Left hindlimb (tissue), 1 donor: ENCODE measurements at regions not wholly inside any gene's neighbourhood (a gene's known extent, or its start where the extent isn't known, plus 50 kb on each side); places are given as distances from the start of the nearest gene placed in this dataset.

ENCODE experiments used
- DNase-seq: peaks from one replicate; pipeline ENCODE4 v3.0.0-alpha.2; 2018

GRCh38 chr18:75654851-75655751 is 227.6 kb upstream of the SMIM21 start:
- DNase-seq: peak; percentile 52

GRCh38 chr18:75654386-75654785 is 226.9 kb upstream of the SMIM21 start:
- DNase-seq: no peak

- no peak for DNase-seq
Observed at GRCh38 chr18:75652528-75652927, 225.0 kb upstream of the SMIM21 start.

DNA sequence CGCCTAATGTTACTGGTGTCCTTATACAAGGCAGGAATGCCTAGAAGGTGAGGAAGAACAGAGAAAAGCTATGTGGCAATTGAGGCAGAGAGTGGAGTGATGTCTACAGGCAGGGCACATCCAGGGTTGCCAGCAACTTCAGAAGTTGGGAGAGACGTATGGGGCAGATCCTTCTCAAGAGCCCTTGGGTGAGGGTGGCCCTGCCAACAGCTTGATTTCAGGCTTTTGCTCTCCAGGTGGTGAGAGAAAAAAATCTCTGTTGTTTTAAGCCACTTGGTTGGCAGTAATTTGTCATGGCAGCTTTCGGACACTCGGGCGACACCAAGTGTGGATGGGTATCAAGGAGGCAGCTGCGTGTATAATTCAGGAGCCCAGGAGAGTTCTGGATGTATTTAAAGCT is 217.4 kb upstream of the SMIM21 start:
- no peak for DNase-seq

GRCh38 chr18:75643083-75643482 is 215.6 kb upstream of the SMIM21 start:
- no peak for DNase-seq

GRCh38 chr18:75639472-75639831 is 211.9 kb upstream of the SMIM21 start:
- DNase-seq: no peak

DNA sequence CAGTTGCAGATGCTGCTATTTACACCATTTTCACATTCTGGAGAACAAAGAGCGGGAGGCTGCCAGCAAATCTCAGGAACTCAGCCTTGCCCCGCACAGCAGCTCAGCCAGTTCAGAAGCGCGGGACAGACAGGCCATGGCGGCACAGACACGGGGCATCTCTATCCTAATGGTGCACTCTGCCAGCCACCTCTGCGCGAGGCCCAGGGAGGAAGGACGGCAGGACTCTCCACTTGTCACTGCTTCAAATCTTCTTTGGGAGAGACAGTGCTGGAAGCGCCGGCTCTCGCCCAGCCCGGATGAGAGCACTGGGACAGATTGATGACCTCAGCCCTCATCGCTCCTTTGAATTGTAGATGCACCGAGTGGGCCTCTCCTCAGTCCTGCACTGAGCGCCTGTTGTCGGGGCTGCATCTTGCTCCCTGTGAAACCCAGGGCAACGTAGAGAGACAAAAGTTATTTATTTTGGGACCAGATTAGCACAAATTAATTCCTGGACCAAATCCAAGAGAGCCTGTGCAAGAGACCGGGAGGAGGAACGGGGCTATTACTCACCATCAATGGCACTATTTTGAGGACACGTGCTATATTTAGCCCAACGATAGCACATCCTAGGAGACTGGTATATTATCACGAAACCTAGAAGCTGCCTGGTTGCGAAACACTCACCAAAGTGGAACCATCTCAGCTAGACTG is 211.4 kb upstream of the SMIM21 start:
- DNase-seq: peak; percentile 84

GRCh38 chr18:75638223-75638775 is 210.8 kb upstream of the SMIM21 start:
- DNase-seq: no peak

DNA sequence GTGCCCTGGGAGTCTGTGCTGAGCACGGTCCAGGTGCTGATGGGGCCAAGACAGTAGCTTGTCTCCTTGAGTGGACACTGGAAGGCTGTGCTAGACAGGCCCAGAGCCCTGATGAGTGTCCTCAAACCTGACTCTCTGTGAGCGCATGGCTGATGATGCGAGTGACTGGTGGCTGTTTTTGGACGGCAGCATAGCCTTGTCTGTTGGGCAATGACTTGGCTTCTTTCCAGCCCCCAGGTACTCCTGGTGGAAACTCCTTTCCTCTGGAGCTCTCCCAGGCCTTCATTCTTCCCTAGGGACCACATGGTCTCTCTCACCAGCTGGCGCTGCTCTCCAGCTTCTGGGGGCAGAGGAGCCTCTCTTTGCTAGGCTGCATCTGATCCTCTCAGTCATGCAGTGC is 207.6 kb upstream of the SMIM21 start:
- DNase-seq: no peak

GRCh38 chr18:75625966-75626365 is 198.5 kb upstream of the SMIM21 start:
- no peak for DNase-seq

- DNase-seq: no peak
Observed at GRCh38 chr18:75624869-75625268, 197.4 kb upstream of the SMIM21 start.

DNA sequence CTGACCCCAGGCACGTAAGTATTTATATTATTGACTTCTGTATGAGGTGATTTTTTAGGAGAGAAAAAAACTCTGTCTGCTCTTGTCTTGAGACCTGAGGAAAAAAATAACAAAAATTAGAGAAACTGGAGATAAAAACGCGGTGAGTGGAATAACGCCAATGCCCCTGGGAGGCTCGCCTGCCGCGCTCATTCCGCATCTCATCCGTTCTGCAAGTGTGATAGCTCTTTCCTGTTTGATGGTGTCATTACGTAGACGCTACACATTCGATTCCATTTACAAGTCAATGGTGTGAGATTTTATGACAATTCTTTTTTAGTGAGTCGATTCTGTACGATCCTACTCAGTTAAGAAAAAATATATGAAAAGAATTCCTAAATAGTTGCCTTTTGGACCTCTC is 194.3 kb upstream of the SMIM21 start:
- no peak for DNase-seq

DNA sequence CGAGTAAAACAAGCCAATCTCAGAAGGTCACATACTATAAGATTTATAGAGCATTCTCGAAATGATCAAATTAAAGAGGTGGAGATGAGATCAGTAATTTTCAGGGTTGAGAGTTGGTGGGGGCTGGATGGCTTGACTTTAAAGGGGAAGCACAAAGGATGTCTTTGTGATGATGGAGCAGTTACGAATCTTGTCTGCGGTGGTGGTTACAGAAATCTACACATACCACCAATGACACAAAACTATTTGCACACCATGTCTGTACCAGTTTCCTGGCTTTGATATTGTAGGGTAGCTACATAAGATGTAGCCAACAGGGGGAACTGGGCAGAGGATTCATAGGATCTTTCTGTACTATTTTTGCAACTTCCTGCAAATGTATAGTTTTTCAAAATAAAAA is 190.6 kb upstream of the SMIM21 start:
- no peak for DNase-seq

GRCh38 chr18:75612456-75612855 is 185.0 kb upstream of the SMIM21 start:
- no peak for DNase-seq

GRCh38 chr18:75607701-75608100 is 180.2 kb upstream of the SMIM21 start:
- DNase-seq: no peak

DNA sequence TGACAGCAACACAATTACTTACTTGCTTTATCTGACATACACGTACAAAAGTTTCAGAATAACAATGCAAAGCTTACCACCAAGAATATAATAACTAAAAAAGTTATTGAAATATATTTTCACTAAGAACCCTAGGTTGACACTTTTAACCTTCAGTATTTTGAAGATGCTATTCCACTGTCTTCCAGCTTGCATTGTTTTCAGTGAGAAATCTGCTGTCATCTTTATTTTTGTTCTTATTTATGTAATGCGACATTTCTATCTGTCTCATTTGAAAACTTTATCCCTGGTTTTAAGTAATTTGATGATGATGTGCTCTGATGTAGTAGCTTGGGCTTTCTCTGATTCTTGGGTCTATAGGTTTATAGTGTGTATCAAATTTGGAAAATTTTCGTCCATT is 165.0 kb upstream of the SMIM21 start:
- no peak for DNase-seq

- DNase-seq: no peak
Observed at GRCh38 chr18:75588412-75588811, 160.9 kb upstream of the SMIM21 start.

GRCh38 chr18:75587131-75587530 is 159.6 kb upstream of the SMIM21 start:
- no peak for DNase-seq

- no peak for DNase-seq
Observed at GRCh38 chr18:75586130-75586889, 158.8 kb upstream of the SMIM21 start.

DNA sequence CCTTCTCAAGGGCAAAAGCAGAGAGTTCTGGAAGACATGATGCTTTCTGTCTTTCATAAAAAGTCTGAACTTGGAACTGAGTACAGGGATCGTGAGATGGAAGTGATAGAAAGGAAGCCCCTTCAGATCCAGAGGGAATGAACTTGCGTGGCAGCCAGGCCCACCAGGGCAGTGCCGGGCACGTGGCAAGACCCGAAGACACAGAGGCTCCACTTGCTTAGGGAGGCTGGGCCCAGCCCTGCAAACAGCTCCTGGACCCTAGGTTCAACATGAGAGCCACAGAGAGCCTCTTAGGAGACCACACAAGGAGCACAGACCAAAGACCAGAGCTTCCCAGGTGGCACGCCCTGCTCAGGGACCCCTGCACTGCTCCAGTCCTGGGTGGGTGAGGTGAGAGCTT is 155.4 kb upstream of the SMIM21 start:
- no peak for DNase-seq

GRCh38 chr18:75582406-75582821 is 154.9 kb upstream of the SMIM21 start:
- DNase-seq: no peak

DNA sequence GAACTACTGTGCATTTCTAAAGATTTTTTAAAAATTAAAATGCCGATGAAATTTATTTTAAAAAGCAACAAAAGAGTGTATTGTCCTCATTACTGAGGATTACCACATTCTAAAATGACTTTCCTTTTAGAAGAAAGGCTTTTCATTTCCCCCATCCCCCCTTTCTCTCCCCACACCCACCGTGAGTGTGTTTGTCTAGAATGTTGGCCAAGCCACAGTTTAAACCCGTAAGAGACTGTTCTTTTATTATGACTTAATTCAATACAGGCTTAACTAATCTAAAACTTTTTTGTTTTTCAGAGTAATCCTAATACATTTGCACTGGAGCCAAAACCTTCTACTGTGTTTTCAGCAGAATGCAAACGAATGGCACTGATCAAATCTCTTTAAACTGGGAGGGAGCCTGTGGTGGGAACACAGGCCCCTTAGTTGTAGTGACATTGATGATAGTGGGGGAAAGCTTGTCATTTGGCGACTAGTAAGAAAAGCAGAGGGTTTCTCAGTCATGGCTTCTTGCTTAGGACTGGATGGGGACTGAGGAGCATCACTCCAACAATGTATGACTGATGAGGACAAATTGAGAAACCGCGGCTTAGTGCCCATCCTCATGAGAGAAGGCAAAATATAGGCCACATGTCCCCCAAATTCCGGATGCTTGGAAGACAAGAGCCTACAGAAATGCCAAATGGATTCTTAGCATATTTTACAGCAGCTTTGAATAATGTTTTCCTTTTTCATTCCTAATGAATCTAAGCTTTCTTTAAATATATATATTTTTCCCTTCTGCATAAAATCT is 154.0 kb upstream of the SMIM21 start:
- DNase-seq: no peak
